ENCODE measurements at regions not wholly inside any gene's neighbourhood (a gene's known extent, or its start where the extent isn't known, plus 50 kb on each side); places are given as distances from the start of the nearest gene placed in this dataset.
"Not testable (repeated sequence)": the region's sequence is repeated elsewhere in the genome, so short reads cannot be mapped to it uniquely, and the experiment has no call there.

GRCh38 chr2:142710336-142710735, 167.1 kb upstream of the KYNU start:
- no peak for DNase-seq

GRCh38 chr2:142707318-142707717, 170.1 kb upstream of the KYNU start:
- no peak for DNase-seq

- DNase-seq = not testable (repeated sequence)
Observed at GRCh38 chr2:142702397-142702796, 175.1 kb upstream of the KYNU start.

- DNase-seq = not testable (repeated sequence)
Observed at GRCh38 chr2:142695350-142696257, 181.9 kb upstream of the KYNU start.

- DNase-seq = no peak
Observed at GRCh38 chr2:142694282-142694681, 183.2 kb upstream of the KYNU start.

GRCh38 chr2:142693171-142693950, 184.1 kb upstream of the KYNU start:
- DNase-seq = no peak

- no peak for DNase-seq
Observed at GRCh38 chr2:142688856-142689605, 188.4 kb upstream of the KYNU start.

GRCh38 chr2:142687509-142687908, 190.0 kb upstream of the KYNU start:
- DNase-seq = no peak

GRCh38 chr2:142687075-142687474, 190.4 kb upstream of the KYNU start:
- no peak for DNase-seq

- no peak for DNase-seq
Observed at GRCh38 chr2:142684667-142685066, 192.8 kb upstream of the KYNU start.

GRCh38 chr2:142682528-142682927, 194.9 kb upstream of the KYNU start:
- no peak for DNase-seq

- DNase-seq = no peak
Observed at GRCh38 chr2:142681952-142682351, 195.5 kb upstream of the KYNU start.

- DNase-seq = no peak
Observed at GRCh38 chr2:142678164-142678563, 199.3 kb upstream of the KYNU start.

- DNase-seq = no peak
Observed at GRCh38 chr2:142675398-142675797, 202.1 kb upstream of the KYNU start.

- DNase-seq = no peak
Observed at GRCh38 chr2:142673836-142674235, 203.6 kb upstream of the KYNU start.

GRCh38 chr2:142672698-142673097, 204.8 kb upstream of the KYNU start:
- DNase-seq = no peak

GRCh38 chr2:142670362-142670761, 207.1 kb upstream of the KYNU start:
- no peak for DNase-seq

- DNase-seq = no peak
Observed at GRCh38 chr2:142668420-142668819, 209.0 kb upstream of the KYNU start.

GRCh38 chr2:142665241-142665640, 212.2 kb upstream of the KYNU start:
- DNase-seq = no peak

- no peak for DNase-seq
Observed at GRCh38 chr2:142650601-142651000, 226.9 kb upstream of the KYNU start.

- no peak for DNase-seq
Observed at GRCh38 chr2:142649581-142649980, 227.9 kb upstream of the KYNU start.

GRCh38 chr2:142642650-142643049, 234.8 kb upstream of the KYNU start:
- no peak for DNase-seq

GRCh38 chr2:142629193-142629592, 248.3 kb upstream of the KYNU start:
- DNase-seq = no peak

Data from NCI-H510A (cell line).